Activated B cell treated with CpG ODN at 0.5 μM for 24 hours (primary cell): ENCODE measurements at regions not wholly inside any gene's neighbourhood (a gene's known extent, or its start where the extent isn't known, plus 50 kb on each side); places are given as distances from the start of the nearest gene placed in this dataset.

Experiments used
- ATAC-seq: fragments of 200-7000 bp; cut with Tn5 transposase; one replicate; pipeline ENCODE4 v1.10.0; 2021; ENCODE audit warnings: low read depth, mild to moderate bottlenecking, moderate library complexity
- CTCF ChIA-PET: fragments of 350-600 bp; sonication (Branson Sonifier 250); formaldehyde crosslinking; loops from one replicate; lab custom pipeline; 2021; ENCODE audit warnings: antibody characterized with exemption; lab: Charles Lee
- POLR2A ChIA-PET: fragments of 350-600 bp; sonication (Branson Sonifier 250); formaldehyde crosslinking; loops from one replicate; lab custom pipeline; 2021; ENCODE audit warnings: antibody characterized with exemption; lab: Charles Lee
- DNase-seq: peaks from one replicate; pipeline ENCODE4 v3.0.0; 2022
- H3K27ac Mint-ChIP-seq: one replicate; pipeline ENCODE4 v1.8.0; 2020; ENCODE audit warnings: mixed read lengths
- H3K27me3 Mint-ChIP-seq: one replicate; pipeline ENCODE4 v1.8.0; 2021; ENCODE audit warnings: mixed read lengths
- H3K36me3 Mint-ChIP-seq: one replicate; pipeline ENCODE4 v1.8.0; 2021; ENCODE audit warnings: low read depth, mixed read lengths
- H3K4me1 Mint-ChIP-seq: one replicate; pipeline ENCODE4 v1.8.0; 2021; ENCODE audit warnings: mixed read lengths
- H3K4me3 Mint-ChIP-seq: one replicate; pipeline ENCODE4 v1.8.0; 2020; ENCODE audit warnings: mild to moderate bottlenecking, mixed read lengths
- H3K9me3 Mint-ChIP-seq: one replicate; pipeline ENCODE4 v1.8.0; 2020; ENCODE audit warnings: mixed read lengths
- CTCF ChIP-seq: fragments of 200-600 bp; IDR thresholded peaks from one replicate; pipeline ENCODE4 v1.8.0; 2022; ENCODE audit warnings: antibody characterized with exemption, mild to moderate bottlenecking
- intact Hi-C: fragments of 100-400 bp; cut with micrococcal nuclease; formaldehyde crosslinking; loops from one replicate; pipeline ENCODE4 v1.15.1; 2024

- no peaks in the 10 kb centered on the region for H3K27me3 Mint-ChIP-seq
- TF ChIP-seq CTCF, result no peak
- no peak overlapping the region for H3K27ac Mint-ChIP-seq
- no peak overlapping the region for H3K4me3 Mint-ChIP-seq
- ATAC-seq (no peak), DNase-seq (no peak)
- no peaks in the 10 kb centered on the region for H3K36me3 Mint-ChIP-seq
- peaks cover 9% of the 10 kb centered on the region for H3K9me3 Mint-ChIP-seq
- POLR2A ChIA-PET, result no interaction called here
- H3K4me1 Mint-ChIP-seq, result no peaks in the 10 kb centered on the region
- CTCF ChIA-PET, result no interaction called here
- intact Hi-C loops, result no loop called here
Measured at GRCh38 chr3:22045882-22046281, 294.9 kb upstream of the ZNF385D start.

DNA sequence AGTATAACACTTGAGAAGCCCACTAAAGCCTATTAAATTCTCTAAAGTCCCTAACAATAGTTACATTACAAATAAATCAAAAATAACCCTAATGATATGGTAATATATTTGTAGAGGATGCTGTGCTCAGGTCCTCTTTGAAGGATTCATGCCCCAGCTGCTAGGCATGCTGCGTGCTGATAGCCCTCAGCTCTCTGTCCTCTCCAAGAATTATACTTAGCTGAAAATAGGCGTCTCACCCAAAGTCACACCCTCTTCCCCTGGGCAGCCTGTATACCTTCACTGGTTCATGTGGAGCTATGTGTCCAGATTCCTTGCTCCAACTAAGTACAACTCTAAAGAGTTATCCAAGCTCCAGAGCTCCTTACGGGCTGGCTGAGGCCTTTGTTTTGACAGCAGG lies 312.5 kb upstream of the ZNF385D start:
- ChIA-PET POLR2A (no interaction called here), CTCF (no interaction called here)
- Mint-ChIP-seq H3K27me3 (no peaks in the 10 kb centered on the region), H3K27ac (no peak overlapping the region), H3K36me3 (no peaks in the 10 kb centered on the region), H3K4me1 (no peaks in the 10 kb centered on the region), H3K9me3 (no peaks in the 10 kb centered on the region), H3K4me3 (no peak overlapping the region)
- DNase-seq (no peak), ATAC-seq (no peak)
- TF ChIP-seq CTCF, result no peak
- intact Hi-C loops, result no loop called here

DNA sequence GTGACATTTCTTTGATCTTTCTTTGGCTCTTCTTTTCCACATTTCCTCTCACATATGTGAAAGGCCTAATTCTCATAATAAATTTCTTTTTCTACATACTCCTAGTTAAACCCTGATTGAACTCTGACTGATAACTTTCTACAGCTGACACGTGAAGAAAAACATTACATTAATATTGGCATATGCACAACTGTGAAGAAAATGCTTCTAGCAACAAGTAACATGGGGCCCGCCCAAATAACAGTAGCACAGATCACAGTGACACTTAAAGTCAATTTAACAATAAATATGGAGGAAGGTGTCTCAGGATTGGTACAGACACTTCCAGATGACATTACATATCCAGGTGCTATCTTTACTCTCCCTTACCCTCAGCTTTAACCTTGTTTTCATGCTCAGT lies 317.6 kb upstream of the ZNF385D start:
- CTCF ChIA-PET, result no interaction called here
- POLR2A ChIA-PET, result no interaction called here
- Mint-ChIP-seq H3K4me3 (no peak overlapping the region), H3K4me1 (no peaks in the 10 kb centered on the region), H3K27ac (no peak overlapping the region), H3K36me3 (no peaks in the 10 kb centered on the region), H3K27me3 (no peaks in the 10 kb centered on the region), H3K9me3 (no peaks in the 10 kb centered on the region)
- no peak for TF ChIP-seq CTCF
- intact Hi-C loops, result no loop called here
- DNase-seq (no peak), ATAC-seq (no peak)

- DNase-seq (no peak), ATAC-seq (no peak)
- no peaks in the 10 kb centered on the region for H3K36me3 Mint-ChIP-seq
- intact Hi-C loops, result loop anchor here (2.0 kb wide), 1 partner anchor 873 kb away; no protein-coding TSS in a partner anchor
- no peak for TF ChIP-seq CTCF
- POLR2A ChIA-PET, result no interaction called here
- CTCF ChIA-PET, result no interaction called here
- no peaks in the 10 kb centered on the region for H3K4me1 Mint-ChIP-seq
- H3K4me3 Mint-ChIP-seq, result no peak overlapping the region
- H3K9me3 Mint-ChIP-seq, result no peaks in the 10 kb centered on the region
- no peak overlapping the region for H3K27ac Mint-ChIP-seq
- no peaks in the 10 kb centered on the region for H3K27me3 Mint-ChIP-seq
Measured at GRCh38 chr3:22088204-22088603, 337.2 kb upstream of the ZNF385D start.

- Mint-ChIP-seq H3K9me3 (no peaks in the 10 kb centered on the region), H3K4me3 (no peak overlapping the region), H3K4me1 (no peaks in the 10 kb centered on the region), H3K27me3 (no peaks in the 10 kb centered on the region), H3K27ac (no peak overlapping the region), H3K36me3 (no peaks in the 10 kb centered on the region)
- POLR2A ChIA-PET, result no interaction called here
- CTCF ChIA-PET, result no interaction called here
- DNase-seq (no peak), ATAC-seq (no peak)
- TF ChIP-seq CTCF, result no peak
- intact Hi-C loops, result loop anchor here (2.0 kb wide), 1 partner anchor 872 kb away; no protein-coding TSS in a partner anchor
Measured at GRCh38 chr3:22089284-22089683, 338.3 kb upstream of the ZNF385D start.
